ENCODE measurements at regions not wholly inside any gene's neighbourhood (a gene's known extent, or its start where the extent isn't known, plus 50 kb on each side); places are given as distances from the start of the nearest gene placed in this dataset.
"Not testable (repeated sequence)": the region's sequence is repeated elsewhere in the genome, so short reads cannot be mapped to it uniquely, and the experiment has no call there.

DNA sequence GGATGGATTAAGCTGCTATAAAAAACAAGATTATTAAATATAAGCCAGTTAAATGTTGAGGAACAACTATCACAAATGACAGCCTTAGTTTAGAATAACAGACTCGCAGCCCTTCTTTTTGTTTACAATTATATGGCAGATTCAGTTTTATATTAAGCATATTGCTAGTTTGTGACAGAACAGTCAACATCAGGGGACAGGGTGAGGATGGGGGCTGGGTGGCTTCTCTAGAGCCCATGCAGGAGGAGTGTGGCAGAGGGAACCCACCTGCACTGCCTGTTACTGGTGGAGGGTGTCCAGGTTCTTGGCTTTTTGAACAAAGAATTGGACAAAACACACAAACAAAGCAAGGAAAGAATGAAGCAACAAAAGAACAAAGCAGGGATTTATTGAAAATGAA lies 799.7 kb downstream of the PRIM2 start:
- TF ChIP-seq, protein P1, sequence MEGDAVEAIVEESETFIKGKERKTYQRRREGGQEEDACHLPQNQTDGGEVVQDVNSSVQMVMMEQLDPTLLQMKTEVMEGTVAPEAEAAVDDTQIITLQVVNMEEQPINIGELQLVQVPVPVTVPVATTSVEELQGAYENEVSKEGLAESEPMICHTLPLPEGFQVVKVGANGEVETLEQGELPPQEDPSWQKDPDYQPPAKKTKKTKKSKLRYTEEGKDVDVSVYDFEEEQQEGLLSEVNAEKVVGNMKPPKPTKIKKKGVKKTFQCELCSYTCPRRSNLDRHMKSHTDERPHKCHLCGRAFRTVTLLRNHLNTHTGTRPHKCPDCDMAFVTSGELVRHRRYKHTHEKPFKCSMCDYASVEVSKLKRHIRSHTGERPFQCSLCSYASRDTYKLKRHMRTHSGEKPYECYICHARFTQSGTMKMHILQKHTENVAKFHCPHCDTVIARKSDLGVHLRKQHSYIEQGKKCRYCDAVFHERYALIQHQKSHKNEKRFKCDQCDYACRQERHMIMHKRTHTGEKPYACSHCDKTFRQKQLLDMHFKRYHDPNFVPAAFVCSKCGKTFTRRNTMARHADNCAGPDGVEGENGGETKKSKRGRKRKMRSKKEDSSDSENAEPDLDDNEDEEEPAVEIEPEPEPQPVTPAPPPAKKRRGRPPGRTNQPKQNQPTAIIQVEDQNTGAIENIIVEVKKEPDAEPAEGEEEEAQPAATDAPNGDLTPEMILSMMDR (conservative IDR thresholded peaks at IDR 0.05 in 1 of 2, IDR thresholded peaks at IDR 0.05 in 1 of 2; ENCODE audit: extremely low read depth in 1 of 2, insufficient read depth in 1 of 2, low read depth in 1 of 2, low read length in 2 of 2) = not testable (repeated sequence)
- TF ChIP-seq EZH2 (IDR thresholded peaks at IDR 0.05; ENCODE audit: borderline replicate concordance, low read length) = not testable (repeated sequence)
